Activated CD4-positive, alpha-beta T cell treated with anti-CD3 and anti-CD28 coated beads for 24 hours (primary cell): ENCODE measurements at regions not wholly inside any gene's neighbourhood (a gene's known extent, or its start where the extent isn't known, plus 50 kb on each side); places are given as distances from the start of the nearest gene placed in this dataset.

Source experiments
- DNase-seq, 2 donors: peaks; one replicate each; pipeline ENCODE4 v3.0.0-alpha.2; 2020; ENCODE audit warnings: low read depth in 2 of 2

DNA sequence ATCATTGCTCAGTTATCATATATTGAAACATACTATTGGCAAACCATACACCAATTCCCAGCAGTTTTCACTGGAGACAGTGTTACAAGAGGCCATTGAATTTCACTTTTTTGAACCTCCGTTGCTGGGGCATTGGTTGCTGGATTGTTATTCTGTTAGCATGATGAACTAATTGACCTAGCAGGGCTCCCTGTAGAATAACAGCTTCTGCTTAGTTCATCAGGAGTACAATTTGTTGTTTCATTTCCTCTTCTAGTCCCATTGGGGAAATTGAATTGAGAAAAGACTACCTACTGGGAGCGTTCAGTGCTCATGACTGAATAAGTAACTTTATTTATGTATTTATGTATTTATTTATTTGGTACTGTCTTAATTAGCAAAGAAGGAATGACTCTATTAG, 151.6 kb downstream of the SLIT2 start:
- DNase-seq, result no peak

DNA sequence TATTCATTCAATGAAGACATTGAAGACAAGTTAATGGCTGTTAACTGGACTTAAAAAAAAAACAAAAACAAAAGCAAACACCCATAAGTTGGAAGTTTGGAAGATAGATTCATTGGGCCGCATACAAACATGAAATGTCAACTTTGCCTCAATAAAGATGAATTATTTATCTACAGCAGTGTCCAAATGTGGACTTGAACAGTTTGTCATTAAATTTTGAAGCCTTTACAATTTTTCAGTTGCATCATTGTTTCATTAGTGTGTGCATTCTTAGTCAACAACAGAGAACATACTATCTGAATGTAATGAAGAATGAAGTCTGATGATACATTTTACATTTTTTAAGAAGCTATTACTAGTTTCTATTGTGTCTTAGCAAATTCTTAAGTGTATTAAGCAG, 152.1 kb downstream of the SLIT2 start:
- no peak for DNase-seq

DNA sequence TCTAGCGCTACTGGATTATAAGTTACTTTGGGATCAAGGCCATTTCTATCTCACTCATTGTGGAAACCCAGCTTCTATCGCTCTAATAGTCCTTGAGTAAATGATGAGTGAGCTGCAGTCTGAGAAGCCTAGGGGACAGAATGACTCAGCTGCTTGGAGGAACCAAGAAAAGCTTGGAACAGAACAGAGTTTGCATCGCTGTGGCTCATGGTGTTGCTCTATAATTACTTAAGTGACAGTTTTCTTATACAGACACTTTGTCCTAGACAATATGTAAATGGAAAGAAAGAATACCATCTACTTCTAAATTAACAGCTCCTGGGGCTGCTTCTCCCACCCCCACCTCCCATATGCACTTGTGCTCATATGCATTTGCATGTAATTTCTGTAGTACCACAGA, 156.9 kb downstream of the SLIT2 start:
- no peak for DNase-seq

DNA sequence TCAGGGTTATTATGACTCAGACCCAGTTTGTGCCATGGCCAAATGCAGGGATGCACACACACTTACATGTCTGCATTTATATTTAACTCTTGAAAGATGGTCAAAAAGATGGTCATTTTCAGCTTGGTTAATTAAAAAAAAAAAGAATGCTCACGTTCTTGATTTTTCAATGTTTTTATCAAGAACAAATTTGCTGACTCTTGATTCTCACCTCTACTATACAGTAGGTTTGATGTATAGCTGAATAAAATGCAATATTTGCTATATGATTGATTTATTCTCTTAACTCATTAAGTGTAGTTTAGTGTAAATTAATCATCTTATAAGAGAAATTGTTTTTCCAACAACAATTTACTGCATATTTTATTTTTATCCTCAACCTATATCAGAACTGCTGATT, 160.4 kb downstream of the SLIT2 start:
- DNase-seq, result no peak

GRCh38 chr4:20416800-20417199, 165.1 kb downstream of the SLIT2 start:
- no peak for DNase-seq

DNA sequence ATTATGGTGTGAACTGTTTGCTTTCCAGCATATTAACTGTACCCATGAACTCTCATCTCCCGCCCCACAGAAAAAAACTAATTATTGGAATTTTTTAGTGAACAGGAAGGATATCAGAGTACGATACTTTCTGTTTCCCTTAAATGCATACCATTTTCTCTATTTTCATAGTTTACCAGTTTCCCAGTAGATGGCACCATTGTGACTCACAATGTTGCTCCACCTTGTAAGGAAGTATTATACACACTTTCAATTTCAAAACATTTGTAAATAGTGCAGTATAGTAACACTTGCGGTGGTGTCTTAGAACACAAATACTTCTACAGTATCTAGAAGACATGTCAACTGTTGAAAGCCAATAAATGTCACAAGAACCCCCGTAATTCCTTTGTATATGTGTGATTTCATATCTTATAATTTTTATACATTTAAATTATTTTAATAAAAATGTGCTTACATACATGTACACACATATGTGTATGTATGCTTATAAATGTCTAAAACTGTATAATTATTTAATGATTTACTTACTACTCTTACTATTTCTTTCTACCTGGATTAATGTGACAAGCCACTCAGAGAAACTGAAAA, 167.3 kb downstream of the SLIT2 start:
- DNase-seq, result no peak

- DNase-seq, result no peak
Observed at GRCh38 chr4:20420916-20421602, 169.4 kb downstream of the SLIT2 start.

GRCh38 chr4:20421603-20421985, 169.9 kb downstream of the SLIT2 start:
- DNase-seq, result no peak

- DNase-seq, result peak in 1 of 2 donors; percentile 6
Observed at GRCh38 chr4:20422398-20422797, 170.7 kb downstream of the SLIT2 start.

- no peak for DNase-seq
Observed at GRCh38 chr4:20423420-20423819, 171.7 kb downstream of the SLIT2 start.

- DNase-seq, result no peak
Observed at GRCh38 chr4:20426028-20426427, 174.3 kb downstream of the SLIT2 start.

GRCh38 chr4:20428436-20429160, 176.9 kb downstream of the SLIT2 start:
- no peak for DNase-seq

DNA sequence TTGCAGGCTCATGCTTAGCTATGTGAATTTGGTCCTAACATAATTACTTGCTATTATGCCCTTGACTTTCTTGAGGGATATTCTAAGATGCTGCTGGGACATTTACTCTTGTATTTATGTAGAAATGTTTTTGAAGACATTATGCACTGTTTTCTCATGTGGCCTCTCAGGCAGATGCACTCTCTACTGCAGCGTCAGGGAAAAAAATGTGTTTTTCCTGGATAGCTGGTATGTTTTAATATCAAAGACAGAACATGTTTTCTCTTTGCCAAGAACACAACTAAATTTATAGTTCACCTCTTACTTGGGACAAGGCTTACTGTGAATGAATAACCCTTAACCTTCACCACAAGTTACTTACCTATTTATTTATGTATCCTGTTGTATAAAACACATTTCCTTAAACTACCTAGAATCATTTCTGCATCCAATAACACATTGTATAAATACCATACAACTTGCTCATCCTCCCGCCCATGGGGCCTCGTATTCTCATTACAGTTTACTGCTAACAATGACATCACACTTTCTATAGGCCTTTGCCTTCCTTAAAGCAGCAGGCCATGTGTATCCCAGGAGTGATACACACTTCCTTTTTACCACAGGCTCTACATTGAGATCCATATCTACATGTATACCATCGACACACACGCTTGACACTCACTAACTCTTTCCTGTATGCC, 178.7 kb downstream of the SLIT2 start:
- DNase-seq, result no peak

DNA sequence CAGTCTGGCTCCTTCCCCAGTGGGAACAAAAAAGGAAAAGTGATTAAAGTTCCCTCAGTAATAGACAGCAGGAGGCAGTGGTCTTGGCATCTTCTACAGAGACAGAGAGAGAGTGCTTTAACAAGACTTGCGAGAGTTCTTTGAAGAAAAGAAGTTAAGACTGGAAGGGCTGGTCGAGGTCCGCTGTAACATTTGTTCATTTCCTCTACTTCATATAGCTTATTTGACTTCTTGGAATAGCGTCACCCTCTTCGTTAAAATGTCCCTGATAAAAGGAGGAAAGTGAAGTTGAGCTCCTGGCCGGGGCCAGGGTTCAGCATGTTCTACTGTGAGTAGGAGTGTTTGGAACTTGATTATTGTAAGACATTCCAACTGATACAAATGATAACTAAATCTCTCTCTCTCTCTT, 179.8 kb downstream of the SLIT2 start:
- DNase-seq, result no peak

DNA sequence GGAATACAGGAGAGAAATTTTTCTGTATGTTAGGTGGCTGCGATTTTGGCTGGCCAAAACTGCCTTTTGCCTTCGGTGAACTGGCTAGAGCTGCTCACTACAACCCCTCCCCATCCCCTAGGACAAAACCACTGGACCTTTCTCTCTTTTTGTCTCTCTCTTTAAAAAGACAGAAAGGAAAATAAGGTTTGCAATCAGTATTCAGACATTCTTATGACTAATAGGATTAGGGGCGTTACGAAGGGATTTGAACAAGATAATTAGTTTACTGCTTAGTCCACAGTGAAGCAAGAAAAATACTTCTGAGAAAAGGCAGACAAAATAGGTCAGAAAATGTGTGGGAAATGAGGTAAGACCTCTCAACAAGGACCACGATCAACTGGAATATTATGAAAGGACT, 180.4 kb downstream of the SLIT2 start:
- DNase-seq, result no peak

- DNase-seq, result no peak
Observed at GRCh38 chr4:20433097-20433705, 181.5 kb downstream of the SLIT2 start.

GRCh38 chr4:20440170-20440569, 188.5 kb downstream of the SLIT2 start:
- DNase-seq, result no peak

- no peak for DNase-seq
Observed at GRCh38 chr4:20443015-20443805, 191.5 kb downstream of the SLIT2 start.

GRCh38 chr4:20444599-20445337, 193.1 kb downstream of the SLIT2 start:
- DNase-seq, result no peak

GRCh38 chr4:20445933-20446723, 194.4 kb downstream of the SLIT2 start:
- DNase-seq, result no peak
